D721Med (cell line): ENCODE measurements at regions not wholly inside any gene's neighbourhood (a gene's known extent, or its start where the extent isn't known, plus 50 kb on each side); places are given as distances from the start of the nearest gene placed in this dataset.

ENCODE experiments used
- DNase-seq: peaks from one replicate; pipeline ENCODE4 v3.0.0; 2011; ENCODE audit warnings: low spot score; ENCODE audit not compliant: insufficient read length
- FAIRE-seq: peaks from 2 replicates; lab custom pipeline; 2011; peaks lifted over from hg19 to GRCh38; lab: Jason Lieb, UNC
- TF ChIP-seq, protein P1 (sequence below): IDR thresholded peaks from 2 replicates; pipeline ENCODE4 v1.5.1; 2012; ENCODE audit warnings: mild to moderate bottlenecking, control low read depth; ENCODE audit not compliant: insufficient read depth; ENCODE audit errors: missing control alignments

DNA sequence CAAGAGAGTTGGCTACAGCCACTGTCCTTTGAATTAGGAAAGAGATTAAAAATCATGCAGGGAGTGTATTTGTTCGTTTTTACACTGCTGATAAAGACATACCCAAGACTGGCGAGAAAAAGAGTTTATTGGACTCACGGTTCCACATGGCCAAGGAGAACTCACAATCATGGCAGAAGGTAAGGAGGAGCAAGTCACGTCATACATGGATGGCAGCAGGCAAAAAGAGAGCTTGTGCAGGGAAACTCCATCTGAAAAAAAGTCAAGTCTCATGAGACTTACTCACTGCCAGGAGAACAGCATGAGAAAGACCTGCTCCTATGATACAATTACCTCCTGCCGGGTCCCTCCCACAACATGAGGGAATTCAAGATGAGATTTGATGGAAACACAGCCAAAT is 1595.2 kb downstream of the KCNT2 start:
- TF ChIP-seq, protein P1, sequence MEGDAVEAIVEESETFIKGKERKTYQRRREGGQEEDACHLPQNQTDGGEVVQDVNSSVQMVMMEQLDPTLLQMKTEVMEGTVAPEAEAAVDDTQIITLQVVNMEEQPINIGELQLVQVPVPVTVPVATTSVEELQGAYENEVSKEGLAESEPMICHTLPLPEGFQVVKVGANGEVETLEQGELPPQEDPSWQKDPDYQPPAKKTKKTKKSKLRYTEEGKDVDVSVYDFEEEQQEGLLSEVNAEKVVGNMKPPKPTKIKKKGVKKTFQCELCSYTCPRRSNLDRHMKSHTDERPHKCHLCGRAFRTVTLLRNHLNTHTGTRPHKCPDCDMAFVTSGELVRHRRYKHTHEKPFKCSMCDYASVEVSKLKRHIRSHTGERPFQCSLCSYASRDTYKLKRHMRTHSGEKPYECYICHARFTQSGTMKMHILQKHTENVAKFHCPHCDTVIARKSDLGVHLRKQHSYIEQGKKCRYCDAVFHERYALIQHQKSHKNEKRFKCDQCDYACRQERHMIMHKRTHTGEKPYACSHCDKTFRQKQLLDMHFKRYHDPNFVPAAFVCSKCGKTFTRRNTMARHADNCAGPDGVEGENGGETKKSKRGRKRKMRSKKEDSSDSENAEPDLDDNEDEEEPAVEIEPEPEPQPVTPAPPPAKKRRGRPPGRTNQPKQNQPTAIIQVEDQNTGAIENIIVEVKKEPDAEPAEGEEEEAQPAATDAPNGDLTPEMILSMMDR = no peak
- FAIRE-seq = no peak
- no peak for DNase-seq

DNA sequence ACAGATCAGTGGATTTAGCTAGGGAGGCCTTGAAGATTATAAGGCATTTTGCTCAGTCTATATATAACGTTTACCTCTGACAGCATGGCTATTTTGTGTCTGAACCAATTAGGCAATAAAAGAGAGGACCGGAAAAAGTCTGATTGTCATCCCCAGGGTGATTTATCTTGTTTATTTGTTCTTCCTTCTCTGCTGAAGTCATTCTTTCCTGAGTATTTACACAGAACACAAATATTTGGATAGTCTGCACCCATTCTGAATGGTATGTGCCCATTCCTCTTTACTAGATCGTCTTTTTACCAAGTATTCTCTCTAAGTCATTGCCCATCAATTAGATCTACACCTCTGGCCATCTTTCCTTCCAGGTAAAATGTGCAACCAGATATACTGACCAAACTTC is 1602.9 kb downstream of the KCNT2 start:
- TF ChIP-seq, protein P1 = no peak
- FAIRE-seq (no peak), DNase-seq (no peak)

DNA sequence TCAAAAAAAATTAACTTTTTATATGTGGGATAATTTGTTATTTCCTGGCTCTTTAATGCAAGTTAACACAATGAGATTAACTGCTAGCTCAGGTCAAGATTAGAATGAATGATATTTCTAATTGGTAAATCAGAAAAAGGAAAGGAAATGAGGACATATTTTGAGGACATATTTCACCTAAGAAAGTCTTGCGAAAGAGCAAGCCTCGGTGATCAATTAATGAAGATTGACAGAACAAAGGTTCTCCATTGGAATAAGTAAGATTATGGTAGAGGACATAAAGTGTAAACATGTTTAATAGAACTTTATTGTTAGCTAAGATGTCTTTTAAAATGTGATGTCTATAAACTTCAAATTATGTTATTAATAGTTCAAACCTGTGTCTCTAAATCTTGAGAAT is 1617.8 kb downstream of the KCNT2 start:
- no peak for FAIRE-seq
- no peak for DNase-seq
- TF ChIP-seq, protein P1 = no peak

DNA sequence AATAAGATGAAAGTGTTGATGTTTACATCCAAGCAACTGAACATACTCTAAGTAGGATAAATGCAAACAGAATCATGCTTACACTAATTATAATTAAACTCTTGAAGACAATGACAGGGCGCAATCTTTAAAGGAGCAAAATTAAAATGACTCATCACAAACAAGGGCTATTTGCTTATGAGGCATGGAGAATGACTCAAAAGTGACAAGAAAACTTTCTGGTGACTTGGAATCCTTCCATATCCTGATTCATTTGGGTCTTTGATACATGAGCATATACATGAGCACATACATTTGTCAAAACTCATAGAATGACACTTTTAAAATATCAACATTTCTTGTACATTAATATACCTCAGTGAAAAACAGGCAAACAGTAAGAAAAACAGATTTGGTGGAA is 1632.3 kb downstream of the KCNT2 start:
- FAIRE-seq = no peak
- TF ChIP-seq, protein P1 = no peak

DNA sequence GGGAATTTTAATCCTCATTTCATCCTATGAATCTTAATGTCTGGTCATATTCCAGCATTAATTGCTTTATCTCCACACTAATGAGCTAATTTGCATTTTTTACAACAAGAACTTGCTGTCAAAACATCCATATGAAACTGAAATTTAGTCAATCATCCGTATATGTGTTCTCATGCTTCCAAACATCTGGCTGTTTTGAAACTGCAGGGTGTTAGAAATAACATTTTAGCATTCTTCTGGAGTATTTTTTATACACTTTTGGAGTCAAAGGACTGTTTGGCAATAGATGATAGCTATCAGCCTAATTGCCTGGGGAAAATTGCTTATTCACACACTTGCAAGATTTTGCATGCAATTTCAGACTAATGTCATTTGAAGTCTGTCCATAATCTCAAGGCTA is 1639.3 kb downstream of the KCNT2 start:
- peak; percentile 51 for FAIRE-seq
- TF ChIP-seq, protein P1 = no peak
- no peak for DNase-seq

More for the DNA sequence above, 1632.3 kb downstream of the KCNT2 start:
- DNase-seq = no peak

DNA sequence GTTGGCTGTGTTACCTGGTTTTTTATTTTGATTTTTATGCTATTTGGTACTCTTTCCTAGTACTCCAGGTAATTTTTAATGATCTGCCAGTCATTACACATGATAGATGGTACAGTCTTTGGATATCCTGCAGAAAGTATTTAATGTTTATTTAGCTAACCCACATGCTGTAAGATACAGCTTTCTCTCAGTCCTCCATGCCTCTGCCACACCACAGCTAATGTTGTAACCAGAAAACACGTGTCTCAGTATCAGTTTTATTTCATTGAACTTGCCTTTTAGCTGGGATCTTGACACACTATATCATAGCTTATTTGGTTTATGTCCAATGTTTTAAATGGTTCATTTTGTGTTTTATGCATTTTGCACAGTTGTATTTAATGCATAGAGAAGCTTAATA is 1648.4 kb downstream of the KCNT2 start:
- TF ChIP-seq, protein P1 = no peak
- DNase-seq = no peak
- FAIRE-seq = peak; percentile 94

DNA sequence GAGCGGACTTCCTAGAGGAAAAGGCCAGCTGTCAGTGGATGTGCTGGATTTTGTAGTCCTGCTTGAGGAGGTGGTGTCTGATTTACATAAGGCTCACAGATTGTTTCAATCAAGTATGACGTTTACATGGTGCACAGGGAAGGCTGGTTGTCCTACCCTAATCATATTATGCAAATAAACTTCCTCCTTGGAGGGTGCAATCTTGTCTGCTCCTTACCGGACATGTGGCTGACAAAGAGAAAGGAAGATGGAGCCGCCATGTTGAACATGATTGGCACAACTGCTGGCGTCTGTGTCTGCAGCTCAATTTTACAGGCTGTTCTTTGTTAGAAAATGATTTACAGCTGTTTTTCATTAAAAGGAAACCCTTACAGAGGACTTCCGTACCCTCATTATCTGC is 1656.1 kb downstream of the KCNT2 start:
- TF ChIP-seq, protein P1 = no peak
- peak; percentile 88 for FAIRE-seq
- no peak for DNase-seq
